ENCODE measurements at regions not wholly inside any gene's neighbourhood (a gene's known extent, or its start where the extent isn't known, plus 50 kb on each side); places are given as distances from the start of the nearest gene placed in this dataset.

DNA sequence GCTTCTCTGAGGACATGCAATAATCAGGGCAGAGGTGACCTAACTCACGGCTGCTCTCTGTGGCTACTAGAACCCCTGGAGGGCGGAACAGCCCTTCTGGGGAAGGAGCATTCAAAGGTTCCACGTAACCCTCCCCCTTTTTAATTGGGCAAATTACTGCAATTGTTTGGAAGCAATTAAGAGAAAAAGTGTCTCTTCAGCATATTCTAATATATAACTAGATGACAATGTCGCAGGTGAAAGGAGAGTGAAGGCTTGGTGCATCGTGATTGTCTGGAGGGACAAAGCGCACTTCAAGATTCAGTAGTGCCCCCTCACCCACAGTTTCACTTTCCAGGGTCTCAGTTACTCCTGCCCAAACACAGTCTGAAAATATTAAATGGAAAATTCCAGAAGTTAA is 720.8 kb downstream of the DCDC2C start:
- TF ChIP-seq ZNF791 (tag by site-specific recombination; IDR thresholded peaks at IDR 0.05) (no peak), ZNF837 (tag by site-specific recombination; IDR thresholded peaks at IDR 0.05) (no peak), ZNF311 (tag by site-specific recombination; IDR thresholded peaks at IDR 0.05; ENCODE audit: borderline replicate concordance) (no peak), ZNF626 (tag by site-specific recombination; IDR thresholded peaks at IDR 0.05) (no peak)
- TF ChIP-seq, protein P1, sequence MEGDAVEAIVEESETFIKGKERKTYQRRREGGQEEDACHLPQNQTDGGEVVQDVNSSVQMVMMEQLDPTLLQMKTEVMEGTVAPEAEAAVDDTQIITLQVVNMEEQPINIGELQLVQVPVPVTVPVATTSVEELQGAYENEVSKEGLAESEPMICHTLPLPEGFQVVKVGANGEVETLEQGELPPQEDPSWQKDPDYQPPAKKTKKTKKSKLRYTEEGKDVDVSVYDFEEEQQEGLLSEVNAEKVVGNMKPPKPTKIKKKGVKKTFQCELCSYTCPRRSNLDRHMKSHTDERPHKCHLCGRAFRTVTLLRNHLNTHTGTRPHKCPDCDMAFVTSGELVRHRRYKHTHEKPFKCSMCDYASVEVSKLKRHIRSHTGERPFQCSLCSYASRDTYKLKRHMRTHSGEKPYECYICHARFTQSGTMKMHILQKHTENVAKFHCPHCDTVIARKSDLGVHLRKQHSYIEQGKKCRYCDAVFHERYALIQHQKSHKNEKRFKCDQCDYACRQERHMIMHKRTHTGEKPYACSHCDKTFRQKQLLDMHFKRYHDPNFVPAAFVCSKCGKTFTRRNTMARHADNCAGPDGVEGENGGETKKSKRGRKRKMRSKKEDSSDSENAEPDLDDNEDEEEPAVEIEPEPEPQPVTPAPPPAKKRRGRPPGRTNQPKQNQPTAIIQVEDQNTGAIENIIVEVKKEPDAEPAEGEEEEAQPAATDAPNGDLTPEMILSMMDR (tag by site-specific recombination; IDR thresholded peaks at IDR 0.05) = no peak
- TF ChIP-seq, protein P2, sequence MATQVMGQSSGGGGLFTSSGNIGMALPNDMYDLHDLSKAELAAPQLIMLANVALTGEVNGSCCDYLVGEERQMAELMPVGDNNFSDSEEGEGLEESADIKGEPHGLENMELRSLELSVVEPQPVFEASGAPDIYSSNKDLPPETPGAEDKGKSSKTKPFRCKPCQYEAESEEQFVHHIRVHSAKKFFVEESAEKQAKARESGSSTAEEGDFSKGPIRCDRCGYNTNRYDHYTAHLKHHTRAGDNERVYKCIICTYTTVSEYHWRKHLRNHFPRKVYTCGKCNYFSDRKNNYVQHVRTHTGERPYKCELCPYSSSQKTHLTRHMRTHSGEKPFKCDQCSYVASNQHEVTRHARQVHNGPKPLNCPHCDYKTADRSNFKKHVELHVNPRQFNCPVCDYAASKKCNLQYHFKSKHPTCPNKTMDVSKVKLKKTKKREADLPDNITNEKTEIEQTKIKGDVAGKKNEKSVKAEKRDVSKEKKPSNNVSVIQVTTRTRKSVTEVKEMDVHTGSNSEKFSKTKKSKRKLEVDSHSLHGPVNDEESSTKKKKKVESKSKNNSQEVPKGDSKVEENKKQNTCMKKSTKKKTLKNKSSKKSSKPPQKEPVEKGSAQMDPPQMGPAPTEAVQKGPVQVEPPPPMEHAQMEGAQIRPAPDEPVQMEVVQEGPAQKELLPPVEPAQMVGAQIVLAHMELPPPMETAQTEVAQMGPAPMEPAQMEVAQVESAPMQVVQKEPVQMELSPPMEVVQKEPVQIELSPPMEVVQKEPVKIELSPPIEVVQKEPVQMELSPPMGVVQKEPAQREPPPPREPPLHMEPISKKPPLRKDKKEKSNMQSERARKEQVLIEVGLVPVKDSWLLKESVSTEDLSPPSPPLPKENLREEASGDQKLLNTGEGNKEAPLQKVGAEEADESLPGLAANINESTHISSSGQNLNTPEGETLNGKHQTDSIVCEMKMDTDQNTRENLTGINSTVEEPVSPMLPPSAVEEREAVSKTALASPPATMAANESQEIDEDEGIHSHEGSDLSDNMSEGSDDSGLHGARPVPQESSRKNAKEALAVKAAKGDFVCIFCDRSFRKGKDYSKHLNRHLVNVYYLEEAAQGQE (tag by site-specific recombination; IDR thresholded peaks at IDR 0.05) = no peak
- TF ChIP-seq, protein P3, sequence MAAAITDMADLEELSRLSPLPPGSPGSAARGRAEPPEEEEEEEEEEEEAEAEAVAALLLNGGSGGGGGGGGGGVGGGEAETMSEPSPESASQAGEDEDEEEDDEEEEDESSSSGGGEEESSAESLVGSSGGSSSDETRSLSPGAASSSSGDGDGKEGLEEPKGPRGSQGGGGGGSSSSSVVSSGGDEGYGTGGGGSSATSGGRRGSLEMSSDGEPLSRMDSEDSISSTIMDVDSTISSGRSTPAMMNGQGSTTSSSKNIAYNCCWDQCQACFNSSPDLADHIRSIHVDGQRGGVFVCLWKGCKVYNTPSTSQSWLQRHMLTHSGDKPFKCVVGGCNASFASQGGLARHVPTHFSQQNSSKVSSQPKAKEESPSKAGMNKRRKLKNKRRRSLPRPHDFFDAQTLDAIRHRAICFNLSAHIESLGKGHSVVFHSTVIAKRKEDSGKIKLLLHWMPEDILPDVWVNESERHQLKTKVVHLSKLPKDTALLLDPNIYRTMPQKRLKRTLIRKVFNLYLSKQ (tag by site-specific recombination; IDR thresholded peaks at IDR 0.05; ENCODE audit: borderline replicate concordance) = no peak
- TF ChIP-seq, protein P4, sequence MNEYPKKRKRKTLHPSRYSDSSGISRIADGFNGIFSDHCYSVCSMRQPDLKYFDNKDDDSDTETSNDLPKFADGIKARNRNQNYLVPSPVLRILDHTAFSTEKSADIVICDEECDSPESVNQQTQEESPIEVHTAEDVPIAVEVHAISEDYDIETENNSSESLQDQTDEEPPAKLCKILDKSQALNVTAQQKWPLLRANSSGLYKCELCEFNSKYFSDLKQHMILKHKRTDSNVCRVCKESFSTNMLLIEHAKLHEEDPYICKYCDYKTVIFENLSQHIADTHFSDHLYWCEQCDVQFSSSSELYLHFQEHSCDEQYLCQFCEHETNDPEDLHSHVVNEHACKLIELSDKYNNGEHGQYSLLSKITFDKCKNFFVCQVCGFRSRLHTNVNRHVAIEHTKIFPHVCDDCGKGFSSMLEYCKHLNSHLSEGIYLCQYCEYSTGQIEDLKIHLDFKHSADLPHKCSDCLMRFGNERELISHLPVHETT (tag by site-specific recombination; IDR thresholded peaks at IDR 0.05) = no peak
- TF ChIP-seq, protein P5, sequence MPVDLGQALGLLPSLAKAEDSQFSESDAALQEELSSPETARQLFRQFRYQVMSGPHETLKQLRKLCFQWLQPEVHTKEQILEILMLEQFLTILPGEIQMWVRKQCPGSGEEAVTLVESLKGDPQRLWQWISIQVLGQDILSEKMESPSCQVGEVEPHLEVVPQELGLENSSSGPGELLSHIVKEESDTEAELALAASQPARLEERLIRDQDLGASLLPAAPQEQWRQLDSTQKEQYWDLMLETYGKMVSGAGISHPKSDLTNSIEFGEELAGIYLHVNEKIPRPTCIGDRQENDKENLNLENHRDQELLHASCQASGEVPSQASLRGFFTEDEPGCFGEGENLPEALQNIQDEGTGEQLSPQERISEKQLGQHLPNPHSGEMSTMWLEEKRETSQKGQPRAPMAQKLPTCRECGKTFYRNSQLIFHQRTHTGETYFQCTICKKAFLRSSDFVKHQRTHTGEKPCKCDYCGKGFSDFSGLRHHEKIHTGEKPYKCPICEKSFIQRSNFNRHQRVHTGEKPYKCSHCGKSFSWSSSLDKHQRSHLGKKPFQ (tag by site-specific recombination; IDR thresholded peaks at IDR 0.05) = no peak
- TF ChIP-seq, protein P6, sequence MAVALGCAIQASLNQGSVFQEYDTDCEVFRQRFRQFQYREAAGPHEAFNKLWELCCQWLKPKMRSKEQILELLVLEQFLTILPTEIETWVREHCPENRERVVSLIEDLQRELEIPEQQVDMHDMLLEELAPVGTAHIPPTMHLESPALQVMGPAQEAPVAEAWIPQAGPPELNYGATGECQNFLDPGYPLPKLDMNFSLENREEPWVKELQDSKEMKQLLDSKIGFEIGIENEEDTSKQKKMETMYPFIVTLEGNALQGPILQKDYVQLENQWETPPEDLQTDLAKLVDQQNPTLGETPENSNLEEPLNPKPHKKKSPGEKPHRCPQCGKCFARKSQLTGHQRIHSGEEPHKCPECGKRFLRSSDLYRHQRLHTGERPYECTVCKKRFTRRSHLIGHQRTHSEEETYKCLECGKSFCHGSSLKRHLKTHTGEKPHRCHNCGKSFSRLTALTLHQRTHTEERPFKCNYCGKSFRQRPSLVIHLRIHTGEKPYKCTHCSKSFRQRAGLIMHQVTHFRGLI (tag by site-specific recombination; IDR thresholded peaks at IDR 0.05) = no peak
